ENCODE measurements at regions not wholly inside any gene's neighbourhood (a gene's known extent, or its start where the extent isn't known, plus 50 kb on each side); places are given as distances from the start of the nearest gene placed in this dataset.
"Not testable (repeated sequence)": the region's sequence is repeated elsewhere in the genome, so short reads cannot be mapped to it uniquely, and the experiment has no call there.

- DNase-seq, result no peak
These were observed 388.5 kb upstream of the SORCS1 start for GRCh38 chr10:107552963-107553362.

- no peak for DNase-seq
These were observed 383.8 kb upstream of the SORCS1 start for GRCh38 chr10:107548301-107548700.

- no peak for DNase-seq
These were observed 382.5 kb upstream of the SORCS1 start for GRCh38 chr10:107546986-107547385.

- peak; percentile 51 for DNase-seq
These were observed 381.8 kb upstream of the SORCS1 start for GRCh38 chr10:107546284-107546683.

- DNase-seq, result no peak
These were observed 381.2 kb upstream of the SORCS1 start for GRCh38 chr10:107545717-107546116.

GRCh38 chr10:107544706-107545520 lies 380.4 kb upstream of the SORCS1 start:
- no peak for DNase-seq

GRCh38 chr10:107542607-107543006 lies 378.1 kb upstream of the SORCS1 start:
- no peak for DNase-seq

GRCh38 chr10:107542016-107542415 lies 377.5 kb upstream of the SORCS1 start:
- no peak for DNase-seq

- no peak for DNase-seq
These were observed 376.5 kb upstream of the SORCS1 start for GRCh38 chr10:107540981-107541380.

GRCh38 chr10:107529350-107529749 lies 364.8 kb upstream of the SORCS1 start:
- no peak for DNase-seq

GRCh38 chr10:107520348-107520747 lies 355.8 kb upstream of the SORCS1 start:
- DNase-seq, result no peak

GRCh38 chr10:107517811-107518210 lies 353.3 kb upstream of the SORCS1 start:
- no peak for DNase-seq

- no peak for DNase-seq
These were observed 351.8 kb upstream of the SORCS1 start for GRCh38 chr10:107516349-107516748.

- DNase-seq, result not testable (repeated sequence)
These were observed 339.5 kb upstream of the SORCS1 start for GRCh38 chr10:107504011-107504410.

- DNase-seq, result no peak
These were observed 337.9 kb upstream of the SORCS1 start for GRCh38 chr10:107502229-107502985.

GRCh38 chr10:107498983-107499382 lies 334.5 kb upstream of the SORCS1 start:
- DNase-seq, result no peak

- no peak for DNase-seq
These were observed 332.5 kb upstream of the SORCS1 start for GRCh38 chr10:107497024-107497423.

GRCh38 chr10:107496594-107496993 lies 332.1 kb upstream of the SORCS1 start:
- no peak for DNase-seq

- no peak for DNase-seq
These were observed 327.9 kb upstream of the SORCS1 start for GRCh38 chr10:107492389-107492788.

GRCh38 chr10:107490389-107490788 lies 325.9 kb upstream of the SORCS1 start:
- DNase-seq, result no peak

GRCh38 chr10:107487284-107487683 lies 322.8 kb upstream of the SORCS1 start:
- DNase-seq, result no peak

GRCh38 chr10:107485019-107485418 lies 320.5 kb upstream of the SORCS1 start:
- DNase-seq, result no peak

GRCh38 chr10:107481881-107482280 lies 317.4 kb upstream of the SORCS1 start:
- no peak for DNase-seq

- DNase-seq, result no peak
These were observed 316.7 kb upstream of the SORCS1 start for GRCh38 chr10:107481224-107481623.
